ENCODE measurements at regions not wholly inside any gene's neighbourhood (a gene's known extent, or its start where the extent isn't known, plus 50 kb on each side); places are given as distances from the start of the nearest gene placed in this dataset.
"Not testable (repeated sequence)": the region's sequence is repeated elsewhere in the genome, so short reads cannot be mapped to it uniquely, and the experiment has no call there.

GRCh38 chr11:97761175-97761574, 1259.6 kb upstream of the CNTN5 start:
- H3K27ac Mint-ChIP-seq = no peak overlapping the region
- H3K9me3 Mint-ChIP-seq = no peaks in the 10 kb centered on the region
- no peak overlapping the region for H3K4me3 Mint-ChIP-seq
- H3K4me1 Mint-ChIP-seq (ENCODE audit: low read depth) = no peaks in the 10 kb centered on the region
- no peaks in the 10 kb centered on the region for H3K36me3 Mint-ChIP-seq (ENCODE audit: low read depth)
- H3K27me3 Mint-ChIP-seq = no peaks in the 10 kb centered on the region

GRCh38 chr11:97764193-97764592, 1256.6 kb upstream of the CNTN5 start:
- no peaks in the 10 kb centered on the region for H3K9me3 Mint-ChIP-seq

GRCh38 chr11:97764605-97765004, 1256.1 kb upstream of the CNTN5 start:
- no peaks in the 10 kb centered on the region for H3K4me1 Mint-ChIP-seq (ENCODE audit: low read depth)
- no peaks in the 10 kb centered on the region for H3K36me3 Mint-ChIP-seq (ENCODE audit: low read depth)
- no peak overlapping the region for H3K4me3 Mint-ChIP-seq
- H3K9me3 Mint-ChIP-seq = no peaks in the 10 kb centered on the region
- no peak overlapping the region for H3K27ac Mint-ChIP-seq
- no peaks in the 10 kb centered on the region for H3K27me3 Mint-ChIP-seq

More at GRCh38 chr11:97764193-97764592, 1256.6 kb upstream of the CNTN5 start:
- H3K4me3 Mint-ChIP-seq = no peak overlapping the region
- no peaks in the 10 kb centered on the region for H3K27me3 Mint-ChIP-seq
- no peaks in the 10 kb centered on the region for H3K36me3 Mint-ChIP-seq (ENCODE audit: low read depth)
- H3K4me1 Mint-ChIP-seq (ENCODE audit: low read depth) = no peaks in the 10 kb centered on the region
- no peak overlapping the region for H3K27ac Mint-ChIP-seq

GRCh38 chr11:97770570-97770969, 1250.2 kb upstream of the CNTN5 start:
- H3K27ac Mint-ChIP-seq = no peak overlapping the region
- H3K27me3 Mint-ChIP-seq = no peaks in the 10 kb centered on the region
- H3K4me3 Mint-ChIP-seq = no peak overlapping the region
- H3K4me1 Mint-ChIP-seq (ENCODE audit: low read depth) = no peaks in the 10 kb centered on the region
- no peaks in the 10 kb centered on the region for H3K36me3 Mint-ChIP-seq (ENCODE audit: low read depth)
- H3K9me3 Mint-ChIP-seq = peaks cover 8% of the 10 kb centered on the region

- Mint-ChIP-seq H3K27me3 (no peaks in the 10 kb centered on the region), H3K9me3 (peaks cover 11% of the 10 kb centered on the region), H3K27ac (no peak overlapping the region), H3K4me1 (ENCODE audit: low read depth) (no peaks in the 10 kb centered on the region), H3K4me3 (no peak overlapping the region), H3K36me3 (ENCODE audit: low read depth) (no peaks in the 10 kb centered on the region)
Measured at GRCh38 chr11:97772705-97773104, 1248.0 kb upstream of the CNTN5 start.

GRCh38 chr11:97784388-97784787, 1236.4 kb upstream of the CNTN5 start:
- peaks cover 40% of the 10 kb centered on the region for H3K9me3 Mint-ChIP-seq

GRCh38 chr11:97786961-97787360, 1233.8 kb upstream of the CNTN5 start:
- Mint-ChIP-seq H3K9me3 (peaks cover 35% of the 10 kb centered on the region), H3K27ac (no peak overlapping the region), H3K4me1 (ENCODE audit: low read depth) (no peaks in the 10 kb centered on the region), H3K4me3 (no peak overlapping the region), H3K27me3 (no peaks in the 10 kb centered on the region), H3K36me3 (ENCODE audit: low read depth) (no peaks in the 10 kb centered on the region)

More at GRCh38 chr11:97784388-97784787, 1236.4 kb upstream of the CNTN5 start:
- H3K36me3 Mint-ChIP-seq (ENCODE audit: low read depth); H3K27me3 Mint-ChIP-seq; H3K4me3 Mint-ChIP-seq; H3K27ac Mint-ChIP-seq; H3K4me1 Mint-ChIP-seq (ENCODE audit: low read depth): not testable (repeated sequence)

GRCh38 chr11:97794876-97795275, 1225.9 kb upstream of the CNTN5 start:
- Mint-ChIP-seq H3K4me1 (ENCODE audit: low read depth) (no peaks in the 10 kb centered on the region), H3K4me3 (no peak overlapping the region), H3K9me3 (peaks cover 7% of the 10 kb centered on the region), H3K36me3 (ENCODE audit: low read depth) (no peaks in the 10 kb centered on the region), H3K27ac (no peak overlapping the region), H3K27me3 (no peaks in the 10 kb centered on the region)

GRCh38 chr11:97800891-97801290, 1219.9 kb upstream of the CNTN5 start:
- H3K36me3 Mint-ChIP-seq (ENCODE audit: low read depth) = no peaks in the 10 kb centered on the region
- H3K4me1 Mint-ChIP-seq (ENCODE audit: low read depth) = no peaks in the 10 kb centered on the region
- no peak overlapping the region for H3K4me3 Mint-ChIP-seq
- H3K27ac Mint-ChIP-seq = no peak overlapping the region
- no peaks in the 10 kb centered on the region for H3K9me3 Mint-ChIP-seq
- H3K27me3 Mint-ChIP-seq = no peaks in the 10 kb centered on the region

- Mint-ChIP-seq H3K4me3 (no peak overlapping the region), H3K36me3 (ENCODE audit: low read depth) (no peaks in the 10 kb centered on the region), H3K27ac (no peak overlapping the region), H3K9me3 (peaks cover 15% of the 10 kb centered on the region), H3K27me3 (no peaks in the 10 kb centered on the region), H3K4me1 (ENCODE audit: low read depth) (no peaks in the 10 kb centered on the region)
Measured at GRCh38 chr11:97814325-97814959, 1206.3 kb upstream of the CNTN5 start.

- Mint-ChIP-seq H3K27me3 (no peaks in the 10 kb centered on the region), H3K36me3 (ENCODE audit: low read depth) (no peaks in the 10 kb centered on the region), H3K27ac (no peak overlapping the region), H3K9me3 (peaks cover 15% of the 10 kb centered on the region), H3K4me1 (ENCODE audit: low read depth) (no peaks in the 10 kb centered on the region), H3K4me3 (no peak overlapping the region)
Measured at GRCh38 chr11:97815667-97816066, 1205.1 kb upstream of the CNTN5 start.

- Mint-ChIP-seq H3K9me3 (peaks cover 10% of the 10 kb centered on the region), H3K36me3 (ENCODE audit: low read depth) (no peaks in the 10 kb centered on the region), H3K4me3 (no peak overlapping the region), H3K4me1 (ENCODE audit: low read depth) (no peaks in the 10 kb centered on the region), H3K27me3 (no peaks in the 10 kb centered on the region), H3K27ac (no peak overlapping the region)
Measured at GRCh38 chr11:97832451-97832850, 1188.3 kb upstream of the CNTN5 start.

- peaks cover 10% of the 10 kb centered on the region for H3K9me3 Mint-ChIP-seq
- H3K36me3 Mint-ChIP-seq (ENCODE audit: low read depth) = no peaks in the 10 kb centered on the region
- H3K4me3 Mint-ChIP-seq = no peak overlapping the region
- H3K27me3 Mint-ChIP-seq = no peaks in the 10 kb centered on the region
- no peak overlapping the region for H3K27ac Mint-ChIP-seq
- H3K4me1 Mint-ChIP-seq (ENCODE audit: low read depth) = no peaks in the 10 kb centered on the region
Measured at GRCh38 chr11:97833412-97833811, 1187.3 kb upstream of the CNTN5 start.

- Mint-ChIP-seq H3K9me3 (peaks cover 7% of the 10 kb centered on the region), H3K4me3 (no peak overlapping the region), H3K4me1 (ENCODE audit: low read depth) (no peaks in the 10 kb centered on the region), H3K36me3 (ENCODE audit: low read depth) (no peaks in the 10 kb centered on the region), H3K27me3 (no peaks in the 10 kb centered on the region), H3K27ac (no peak overlapping the region)
Measured at GRCh38 chr11:97844016-97844415, 1176.7 kb upstream of the CNTN5 start.

GRCh38 chr11:97847730-97848129, 1173.0 kb upstream of the CNTN5 start:
- Mint-ChIP-seq H3K4me3 (no peak overlapping the region), H3K36me3 (ENCODE audit: low read depth) (no peaks in the 10 kb centered on the region)

GRCh38 chr11:97850701-97851100, 1170.0 kb upstream of the CNTN5 start:
- Mint-ChIP-seq H3K36me3 (ENCODE audit: low read depth) (no peaks in the 10 kb centered on the region), H3K4me1 (ENCODE audit: low read depth) (no peaks in the 10 kb centered on the region), H3K27ac (no peak overlapping the region), H3K4me3 (no peak overlapping the region), H3K9me3 (peaks cover 7% of the 10 kb centered on the region), H3K27me3 (no peaks in the 10 kb centered on the region)

More at GRCh38 chr11:97847730-97848129, 1173.0 kb upstream of the CNTN5 start:
- no peaks in the 10 kb centered on the region for H3K4me1 Mint-ChIP-seq (ENCODE audit: low read depth)
- peaks cover 7% of the 10 kb centered on the region for H3K9me3 Mint-ChIP-seq
- H3K27me3 Mint-ChIP-seq = no peaks in the 10 kb centered on the region
- H3K27ac Mint-ChIP-seq = no peak overlapping the region
